ENCODE measurements at regions not wholly inside any gene's neighbourhood (a gene's known extent, or its start where the extent isn't known, plus 50 kb on each side); places are given as distances from the start of the nearest gene placed in this dataset.
"Not testable (repeated sequence)": the region's sequence is repeated elsewhere in the genome, so short reads cannot be mapped to it uniquely, and the experiment has no call there.

DNA sequence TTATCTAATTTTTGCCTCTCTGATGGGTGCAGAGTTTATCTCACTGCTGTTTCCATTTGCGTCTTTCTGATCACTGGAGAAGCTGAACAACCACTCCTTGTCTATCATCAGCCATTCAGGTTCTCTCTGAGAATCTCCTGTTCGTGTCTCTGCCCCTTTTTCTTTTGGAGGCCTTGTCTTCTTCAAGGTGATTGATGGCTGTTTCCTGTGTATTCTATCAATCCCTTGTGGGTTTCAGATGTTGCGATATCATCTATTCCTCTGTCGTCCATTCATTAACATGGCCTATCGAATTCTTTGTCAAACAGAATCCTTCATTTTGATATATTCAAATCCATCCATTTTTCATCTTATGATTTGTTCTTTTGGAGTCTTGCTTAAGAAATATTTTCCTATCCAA is 100.3 kb downstream of the FAM53A start:
- H3K27me3 ChIP-seq (ENCODE audit: low read length), result no peaks in the 10 kb centered on the region

DNA sequence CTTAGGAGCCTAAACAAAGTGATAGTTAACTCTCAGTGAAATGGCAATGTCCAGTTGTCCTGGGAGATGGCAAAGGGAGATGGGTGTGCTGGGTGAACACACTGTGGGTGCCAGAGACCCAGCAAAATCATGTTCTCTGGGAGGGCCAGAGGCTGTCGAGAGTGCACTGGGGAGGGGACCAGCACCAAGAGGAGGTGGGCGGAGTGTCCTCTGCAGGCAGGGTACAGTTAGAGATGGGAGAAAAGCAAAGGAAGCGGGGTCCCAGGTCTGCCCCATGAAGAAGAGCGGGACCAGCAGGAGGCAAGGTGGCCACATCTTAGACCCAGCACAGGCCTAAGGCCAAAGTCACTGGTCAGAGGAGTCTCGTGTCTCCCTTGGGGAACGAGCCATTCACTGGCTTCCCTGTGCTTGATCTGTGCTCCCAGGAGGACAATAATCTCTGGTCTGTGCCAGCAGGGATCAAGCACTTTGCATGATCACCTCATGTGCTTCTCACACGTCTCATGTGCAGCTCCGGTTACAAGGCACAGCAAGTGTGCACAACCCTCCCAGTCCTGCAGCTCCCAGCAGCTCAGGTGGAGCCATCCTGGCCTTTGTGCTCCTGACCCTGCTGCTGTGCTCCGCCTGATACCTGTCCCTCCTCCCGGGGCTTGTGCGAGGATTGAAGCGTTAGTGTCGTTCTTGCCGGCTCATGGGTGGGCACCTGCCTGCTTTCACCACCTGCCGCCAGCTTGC is 100.9 kb downstream of the FAM53A start:
- Histone ChIP-seq H3K79me2 (ENCODE audit: insufficient read depth, low read length) (no peaks in the 10 kb centered on the region), H3K4me2 (ENCODE audit: low read depth, low read length, poor library complexity, severe bottlenecking) (no peak overlapping the region), H3K27ac (ENCODE audit: low read depth, low read length) (no peak overlapping the region)

More for the DNA sequence above, 100.3 kb downstream of the FAM53A start:
- Histone ChIP-seq H3K4me2 (ENCODE audit: low read depth, low read length, poor library complexity, severe bottlenecking) (no peak overlapping the region), H3K9me2 (replicated peaks; ENCODE audit: insufficient read depth, low read length) (no peaks in the 10 kb centered on the region), H3K27ac (ENCODE audit: low read depth, low read length) (no peak overlapping the region), H3F3A (ENCODE audit: insufficient read depth) (0 out of 2 replicates have a peak, but pooled peaks cover 6% of the 10 kb centered on the region), H3K9ac (ENCODE audit: low read length) (no peak overlapping the region), H2AFZ (ENCODE audit: low read depth, low read length, severe bottlenecking) (no peak overlapping the region), H4K20me1 (ENCODE audit: low read depth, low read length) (no peaks in the 10 kb centered on the region), H3K79me2 (ENCODE audit: insufficient read depth, low read length) (no peaks in the 10 kb centered on the region), H3K36me3 (ENCODE audit: low read length) (no peaks in the 10 kb centered on the region), H3K4me3 (ENCODE audit: insufficient read depth, low read length, poor library complexity, severe bottlenecking) (no peak overlapping the region), H3K9me3 (ENCODE audit: insufficient read depth, low read length) (no peaks in the 10 kb centered on the region)
- TF ChIP-seq, protein P1, sequence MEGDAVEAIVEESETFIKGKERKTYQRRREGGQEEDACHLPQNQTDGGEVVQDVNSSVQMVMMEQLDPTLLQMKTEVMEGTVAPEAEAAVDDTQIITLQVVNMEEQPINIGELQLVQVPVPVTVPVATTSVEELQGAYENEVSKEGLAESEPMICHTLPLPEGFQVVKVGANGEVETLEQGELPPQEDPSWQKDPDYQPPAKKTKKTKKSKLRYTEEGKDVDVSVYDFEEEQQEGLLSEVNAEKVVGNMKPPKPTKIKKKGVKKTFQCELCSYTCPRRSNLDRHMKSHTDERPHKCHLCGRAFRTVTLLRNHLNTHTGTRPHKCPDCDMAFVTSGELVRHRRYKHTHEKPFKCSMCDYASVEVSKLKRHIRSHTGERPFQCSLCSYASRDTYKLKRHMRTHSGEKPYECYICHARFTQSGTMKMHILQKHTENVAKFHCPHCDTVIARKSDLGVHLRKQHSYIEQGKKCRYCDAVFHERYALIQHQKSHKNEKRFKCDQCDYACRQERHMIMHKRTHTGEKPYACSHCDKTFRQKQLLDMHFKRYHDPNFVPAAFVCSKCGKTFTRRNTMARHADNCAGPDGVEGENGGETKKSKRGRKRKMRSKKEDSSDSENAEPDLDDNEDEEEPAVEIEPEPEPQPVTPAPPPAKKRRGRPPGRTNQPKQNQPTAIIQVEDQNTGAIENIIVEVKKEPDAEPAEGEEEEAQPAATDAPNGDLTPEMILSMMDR (IDR thresholded peaks at IDR 0.05; ENCODE audit: insufficient read depth, low read length, poor library complexity, severe bottlenecking), result no peak
- no peak for TF ChIP-seq EZH2phosphoT487 (conservative IDR thresholded peaks at IDR 0.05; ENCODE audit: low read length)

DNA sequence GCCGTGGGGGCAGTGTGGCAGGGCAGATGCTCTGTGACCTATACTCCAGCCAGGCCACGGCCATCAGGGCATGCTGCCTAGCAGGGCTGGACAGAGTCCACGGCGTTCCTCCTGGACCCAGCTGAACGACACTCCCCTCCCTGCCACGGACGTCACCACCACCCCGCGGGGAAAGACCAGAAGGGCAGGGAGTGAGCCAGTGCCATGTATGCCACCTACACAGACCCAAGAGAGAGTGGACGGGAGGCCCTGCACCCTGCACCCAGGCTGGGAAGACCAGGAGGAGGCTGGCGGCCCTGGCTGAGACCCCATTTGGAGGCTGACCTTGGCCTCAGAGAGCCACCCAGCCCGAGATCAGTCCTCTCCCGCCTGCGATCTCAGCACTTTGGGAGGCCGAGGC is 101.9 kb downstream of the FAM53A start:
- no peak overlapping the region for H3K4me2 ChIP-seq (ENCODE audit: low read depth, low read length, poor library complexity, severe bottlenecking)
- no peaks in the 10 kb centered on the region for H3K27me3 ChIP-seq (ENCODE audit: low read length)
- no peak overlapping the region for H3K4me3 ChIP-seq (ENCODE audit: insufficient read depth, low read length, poor library complexity, severe bottlenecking)
- H2AFZ ChIP-seq (ENCODE audit: low read depth, low read length, severe bottlenecking), result no peak overlapping the region
- no peaks in the 10 kb centered on the region for H4K20me1 ChIP-seq (ENCODE audit: low read depth, low read length)
- no peaks in the 10 kb centered on the region for H3K36me3 ChIP-seq (ENCODE audit: low read length)
- H3F3A ChIP-seq (ENCODE audit: insufficient read depth), result 0 out of 2 replicates have a peak, but pooled peaks cover 6% of the 10 kb centered on the region
- no peak for TF ChIP-seq EZH2phosphoT487 (conservative IDR thresholded peaks at IDR 0.05; ENCODE audit: low read length)
- TF ChIP-seq, protein P1 (IDR thresholded peaks at IDR 0.05; ENCODE audit: insufficient read depth, low read length, poor library complexity, severe bottlenecking), result no peak
- no peaks in the 10 kb centered on the region for H3K9me2 ChIP-seq (replicated peaks; ENCODE audit: insufficient read depth, low read length)
- H3K9ac ChIP-seq (ENCODE audit: low read length), result no peak overlapping the region
- H3K9me3 ChIP-seq (ENCODE audit: insufficient read depth, low read length), result no peaks in the 10 kb centered on the region
- H3K27ac ChIP-seq (ENCODE audit: low read depth, low read length), result no peak overlapping the region
- no peaks in the 10 kb centered on the region for H3K79me2 ChIP-seq (ENCODE audit: insufficient read depth, low read length)

More for the DNA sequence above, 100.9 kb downstream of the FAM53A start:
- Histone ChIP-seq H3K9ac (ENCODE audit: low read length) (no peak overlapping the region), H3F3A (ENCODE audit: insufficient read depth) (0 out of 2 replicates have a peak, but pooled peaks cover 6% of the 10 kb centered on the region), H3K36me3 (ENCODE audit: low read length) (no peaks in the 10 kb centered on the region), H3K4me3 (ENCODE audit: insufficient read depth, low read length, poor library complexity, severe bottlenecking) (no peak overlapping the region), H4K20me1 (ENCODE audit: low read depth, low read length) (no peaks in the 10 kb centered on the region), H3K9me3 (ENCODE audit: insufficient read depth, low read length) (no peaks in the 10 kb centered on the region), H3K27me3 (ENCODE audit: low read length) (no peaks in the 10 kb centered on the region), H2AFZ (ENCODE audit: low read depth, low read length, severe bottlenecking) (no peak overlapping the region), H3K9me2 (replicated peaks; ENCODE audit: insufficient read depth, low read length) (no peaks in the 10 kb centered on the region)
- TF ChIP-seq, protein P1 (IDR thresholded peaks at IDR 0.05; ENCODE audit: insufficient read depth, low read length, poor library complexity, severe bottlenecking), result no peak
- TF ChIP-seq EZH2phosphoT487 (conservative IDR thresholded peaks at IDR 0.05; ENCODE audit: low read length), result no peak

DNA sequence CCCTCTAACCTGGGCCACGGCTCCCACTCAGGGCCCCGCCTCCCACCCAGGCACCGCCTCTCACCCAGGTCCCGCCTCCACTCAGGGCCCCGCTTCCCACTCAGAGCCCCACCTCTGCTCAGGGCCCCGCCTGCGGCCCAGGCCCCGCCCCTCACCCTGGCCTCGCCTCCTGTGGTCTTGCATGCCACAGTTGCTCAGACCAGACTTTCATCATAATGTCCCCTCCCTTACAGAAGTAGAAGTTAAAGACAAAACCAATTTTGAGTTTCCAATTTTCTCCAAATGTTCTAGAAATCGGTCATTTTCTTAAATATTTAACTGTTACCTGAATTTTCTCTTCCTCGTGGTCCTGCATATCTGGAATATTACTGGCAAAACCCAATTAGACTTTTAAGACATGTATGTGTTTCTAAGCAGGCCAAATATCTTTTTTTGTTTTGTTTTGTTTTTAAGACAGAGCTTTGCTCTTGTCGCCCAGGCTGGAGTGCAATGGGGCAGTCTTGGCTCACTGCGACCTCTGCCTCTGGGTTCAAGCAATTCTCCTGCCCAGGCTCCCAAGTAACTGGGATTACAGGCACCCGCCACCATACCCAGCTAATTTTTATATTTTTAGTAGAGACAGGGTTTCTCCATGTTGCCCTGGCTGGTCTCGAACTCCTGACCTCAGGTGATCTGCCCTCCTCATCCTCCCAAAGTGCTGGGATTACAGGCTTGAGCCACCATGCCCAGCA is 102.8 kb downstream of the FAM53A start:
- not testable (repeated sequence) for H3K79me2 ChIP-seq (ENCODE audit: insufficient read depth, low read length); H3K36me3 ChIP-seq (ENCODE audit: low read length); H3K27ac ChIP-seq (ENCODE audit: low read depth, low read length); H4K20me1 ChIP-seq (ENCODE audit: low read depth, low read length); H3K4me2 ChIP-seq (ENCODE audit: low read depth, low read length, poor library complexity, severe bottlenecking); H3K9me3 ChIP-seq (ENCODE audit: insufficient read depth, low read length); H3K9me2 ChIP-seq (replicated peaks; ENCODE audit: insufficient read depth, low read length); H3K27me3 ChIP-seq (ENCODE audit: low read length); H3K4me3 ChIP-seq (ENCODE audit: insufficient read depth, low read length, poor library complexity, severe bottlenecking); H3K9ac ChIP-seq (ENCODE audit: low read length); H3F3A ChIP-seq (ENCODE audit: insufficient read depth); H2AFZ ChIP-seq (ENCODE audit: low read depth, low read length, severe bottlenecking)

DNA sequence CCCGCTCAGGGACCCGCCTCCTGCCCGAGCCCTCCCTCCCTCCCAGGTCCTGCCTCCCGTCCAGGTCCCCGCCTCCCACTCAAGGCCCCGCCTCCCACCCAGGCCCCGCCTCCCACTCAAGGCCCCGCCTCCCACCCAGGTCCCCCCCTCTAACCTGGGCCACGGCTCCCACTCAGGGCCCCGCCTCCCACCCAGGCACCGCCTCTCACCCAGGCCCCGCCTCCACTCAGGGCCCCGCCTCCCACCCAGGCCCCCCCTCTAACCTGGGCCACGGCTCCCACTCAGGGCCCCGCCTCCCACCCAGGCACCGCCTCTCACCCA is 103.5 kb downstream of the FAM53A start:
- H4K20me1 ChIP-seq (ENCODE audit: low read depth, low read length); H3K4me3 ChIP-seq (ENCODE audit: insufficient read depth, low read length, poor library complexity, severe bottlenecking); H3K9me2 ChIP-seq (replicated peaks; ENCODE audit: insufficient read depth, low read length); H3K9me3 ChIP-seq (ENCODE audit: insufficient read depth, low read length); H3F3A ChIP-seq (ENCODE audit: insufficient read depth); H3K4me2 ChIP-seq (ENCODE audit: low read depth, low read length, poor library complexity, severe bottlenecking); H3K36me3 ChIP-seq (ENCODE audit: low read length); H3K27ac ChIP-seq (ENCODE audit: low read depth, low read length); H3K9ac ChIP-seq (ENCODE audit: low read length); H3K27me3 ChIP-seq (ENCODE audit: low read length); H2AFZ ChIP-seq (ENCODE audit: low read depth, low read length, severe bottlenecking); H3K79me2 ChIP-seq (ENCODE audit: insufficient read depth, low read length): not testable (repeated sequence)
